HFFc6 (cell line): ENCODE measurements at regions not wholly inside any gene's neighbourhood (a gene's known extent, or its start where the extent isn't known, plus 50 kb on each side); places are given as distances from the start of the nearest gene placed in this dataset.

Experiments used
- DNase-seq: peaks from one replicate; pipeline ENCODE4 v3.0.0-alpha.2; 2018
- H3K27ac Mint-ChIP-seq: 2 replicates; pipeline ENCODE4 v1.8.0; 2020; ENCODE audit warnings: mild to moderate bottlenecking, mixed read lengths
- H3K27me3 Mint-ChIP-seq: 2 replicates; pipeline ENCODE4 v1.8.0; 2021; ENCODE audit warnings: mild to moderate bottlenecking, moderate library complexity, mixed read lengths; ENCODE audit not compliant: insufficient read depth
- H3K36me3 Mint-ChIP-seq: 2 replicates; pipeline ENCODE4 v1.8.0; 2021; ENCODE audit warnings: low read depth, mixed read lengths
- H3K4me1 Mint-ChIP-seq: 2 replicates; pipeline ENCODE4 v1.8.0; 2020; ENCODE audit warnings: low read depth, mixed read lengths
- H3K4me3 Mint-ChIP-seq: 2 replicates; pipeline ENCODE4 v1.8.0; 2020; ENCODE audit warnings: mild to moderate bottlenecking, moderate library complexity, mixed read lengths
- H3K9me3 Mint-ChIP-seq: 2 replicates; pipeline ENCODE4 v1.8.0; 2020; ENCODE audit warnings: mild to moderate bottlenecking, mixed read lengths
- CTCF ChIP-seq: fragments of 200-600 bp; sonication (generic); IDR thresholded peaks from 2 replicates; pipeline ENCODE4 v1.5.0; 2021; ENCODE audit warnings: antibody characterized with exemption, mild to moderate bottlenecking

GRCh38 chr5:145682197-145682899 is 152.8 kb downstream of the PRELID2 start:
- Mint-ChIP-seq H3K9me3 (no peaks in the 10 kb centered on the region), H3K36me3 (no peaks in the 10 kb centered on the region), H3K4me3 (no peak overlapping the region), H3K27ac (no peak overlapping the region), H3K27me3 (no peaks in the 10 kb centered on the region; the same call in 1 of the 2 replicates), H3K4me1 (peaks cover 34% of the 10 kb centered on the region)
- TF ChIP-seq CTCF, result no peak
- no peak for DNase-seq

DNA sequence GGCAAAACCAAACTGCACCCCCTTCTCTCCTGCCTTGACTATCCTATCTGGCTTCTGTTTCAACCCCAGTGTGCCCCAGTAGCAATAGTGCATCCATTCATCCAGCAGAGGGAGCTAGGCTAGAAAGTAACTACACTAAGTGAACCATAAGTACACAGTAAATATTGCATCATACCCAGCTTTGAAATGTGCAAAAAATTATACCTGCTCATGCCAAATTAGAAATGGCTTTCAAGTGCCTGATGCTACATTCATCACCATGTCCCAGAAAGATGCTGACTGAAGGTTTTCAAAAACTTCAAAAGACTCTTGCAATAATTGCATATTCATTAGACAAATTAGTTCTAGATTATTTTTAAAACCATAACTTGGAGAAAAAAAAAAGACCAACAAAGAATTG is 153.5 kb downstream of the PRELID2 start:
- Mint-ChIP-seq H3K4me1 (peaks cover 34% of the 10 kb centered on the region), H3K27me3 (no peaks in the 10 kb centered on the region; the same call in 1 of the 2 replicates), H3K36me3 (no peaks in the 10 kb centered on the region), H3K27ac (no peak overlapping the region), H3K4me3 (no peak overlapping the region), H3K9me3 (no peaks in the 10 kb centered on the region)
- peak; percentile 89 for TF ChIP-seq CTCF
- peak; percentile 70 for DNase-seq

DNA sequence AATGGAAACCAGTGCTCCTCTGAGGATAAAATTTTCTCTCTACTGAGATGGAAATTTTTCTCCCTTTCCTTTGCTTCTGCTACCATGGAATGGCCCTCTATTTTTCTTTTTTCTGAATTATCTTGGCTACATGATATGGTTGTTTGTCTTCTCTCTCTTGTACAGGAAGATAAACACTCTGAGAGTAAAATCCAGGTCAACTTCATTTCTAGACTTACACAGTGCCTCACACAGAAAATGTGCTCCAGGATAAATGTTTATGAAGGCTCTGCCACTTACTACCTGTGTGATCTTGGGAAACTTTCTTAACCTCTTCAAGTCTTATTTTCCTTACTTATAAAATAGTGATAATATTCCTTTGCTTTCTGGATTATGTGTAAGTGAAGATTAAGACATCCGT is 153.9 kb downstream of the PRELID2 start:
- Mint-ChIP-seq H3K27ac (no peak overlapping the region), H3K27me3 (no peaks in the 10 kb centered on the region; the same call in 1 of the 2 replicates)
- no peak for TF ChIP-seq CTCF

DNA sequence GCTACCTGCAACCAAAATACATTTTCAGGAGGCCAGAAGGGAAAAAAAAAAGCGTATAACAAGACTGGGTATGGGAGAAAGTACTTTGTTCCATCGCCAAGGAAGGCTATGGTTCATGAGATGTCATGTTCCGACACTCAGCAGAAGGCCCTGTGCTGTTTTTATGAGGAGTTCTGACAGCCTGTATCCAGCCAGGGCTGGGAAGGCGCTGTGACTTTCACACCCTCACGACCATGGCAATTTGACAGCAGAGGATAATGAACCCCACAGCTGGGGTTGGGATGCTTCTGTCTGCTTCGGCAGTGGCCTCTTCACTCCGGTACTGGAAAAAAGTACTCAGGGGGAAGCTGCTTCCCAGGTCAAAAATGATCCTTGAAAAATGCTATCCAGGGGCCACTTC is 154.4 kb downstream of the PRELID2 start:
- Mint-ChIP-seq H3K9me3 (no peaks in the 10 kb centered on the region), H3K36me3 (no peaks in the 10 kb centered on the region), H3K27me3 (no peaks in the 10 kb centered on the region; the same call in 1 of the 2 replicates), H3K4me1 (peaks cover 34% of the 10 kb centered on the region), H3K27ac (no peak overlapping the region), H3K4me3 (no peak overlapping the region)
- no peak for TF ChIP-seq CTCF
- DNase-seq, result no peak

More for the DNA sequence above, 153.9 kb downstream of the PRELID2 start:
- DNase-seq, result no peak
- no peaks in the 10 kb centered on the region for H3K9me3 Mint-ChIP-seq
- no peaks in the 10 kb centered on the region for H3K36me3 Mint-ChIP-seq
- H3K4me1 Mint-ChIP-seq, result peaks cover 34% of the 10 kb centered on the region
- H3K4me3 Mint-ChIP-seq, result no peak overlapping the region

DNA sequence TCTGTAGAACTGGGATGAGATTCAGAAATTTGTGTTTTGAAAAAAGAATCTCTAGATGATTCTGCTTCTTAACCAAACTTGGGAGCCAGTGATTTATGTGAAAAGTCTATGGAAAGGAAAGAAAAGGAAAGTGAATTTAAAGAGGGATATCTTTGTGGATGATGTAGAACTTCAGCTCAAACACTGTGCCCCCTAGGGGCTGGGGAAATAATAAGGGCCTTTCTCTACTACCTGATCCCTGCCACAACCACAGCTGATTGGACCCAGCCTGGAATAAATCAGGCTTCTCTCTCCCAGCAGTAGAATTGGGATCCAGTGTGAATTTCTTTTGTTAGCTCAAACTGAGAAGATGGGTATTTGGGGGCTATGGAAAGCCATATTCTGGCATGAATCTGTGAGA is 155.0 kb downstream of the PRELID2 start:
- Mint-ChIP-seq H3K27me3 (no peaks in the 10 kb centered on the region; the same call in 1 of the 2 replicates), H3K4me3 (no peak overlapping the region), H3K27ac (no peak overlapping the region), H3K9me3 (no peaks in the 10 kb centered on the region), H3K36me3 (no peaks in the 10 kb centered on the region), H3K4me1 (peaks cover 34% of the 10 kb centered on the region)
- TF ChIP-seq CTCF, result peak; percentile 51
- no peak for DNase-seq
